CMK (cell line): ENCODE measurements at regions not wholly inside any gene's neighbourhood (a gene's known extent, or its start where the extent isn't known, plus 50 kb on each side); places are given as distances from the start of the nearest gene placed in this dataset.

Source experiments
- DNase-seq: peaks from one replicate; pipeline ENCODE4 v3.0.0-alpha.2; 2010; ENCODE audit warnings: low read depth

DNA sequence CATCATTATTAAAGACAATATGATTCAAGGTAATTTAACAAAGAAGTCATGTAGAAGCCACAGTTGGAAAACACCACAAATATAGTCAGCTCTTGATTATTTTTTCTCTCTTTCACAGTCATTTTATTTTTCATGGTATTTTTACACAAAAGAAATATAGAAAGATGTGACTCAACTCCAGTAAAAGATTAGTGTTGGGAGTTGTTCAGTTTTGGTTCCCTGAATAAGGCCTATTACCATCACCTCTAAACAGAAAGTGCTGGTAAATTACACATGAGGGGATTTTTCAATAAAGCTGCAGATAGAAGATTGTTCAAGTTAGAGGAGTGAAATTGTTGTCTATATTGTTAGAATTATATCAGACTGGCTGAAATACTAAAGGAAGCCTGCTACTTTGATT, 107.0 kb downstream of the DDIT4L start:
- DNase-seq: no peak

DNA sequence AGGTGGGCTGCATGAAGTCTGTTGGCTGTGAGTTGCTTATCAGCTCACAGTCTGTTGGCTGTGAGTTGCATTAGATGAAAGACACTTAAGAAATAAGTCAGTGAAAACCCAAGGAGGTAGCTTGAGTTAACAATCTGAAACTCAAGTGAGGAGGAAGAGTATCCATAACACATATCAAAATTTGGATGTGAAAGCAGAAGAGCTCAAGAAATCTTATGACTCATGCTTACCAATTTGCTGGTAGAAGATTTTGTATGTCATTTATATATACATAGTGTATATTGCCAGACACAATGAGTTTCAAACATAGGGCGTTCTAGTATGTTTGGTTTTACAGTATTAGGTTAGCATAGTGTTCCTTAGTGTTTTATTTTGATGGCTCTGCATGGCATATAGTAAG, 107.4 kb downstream of the DDIT4L start:
- DNase-seq: no peak

DNA sequence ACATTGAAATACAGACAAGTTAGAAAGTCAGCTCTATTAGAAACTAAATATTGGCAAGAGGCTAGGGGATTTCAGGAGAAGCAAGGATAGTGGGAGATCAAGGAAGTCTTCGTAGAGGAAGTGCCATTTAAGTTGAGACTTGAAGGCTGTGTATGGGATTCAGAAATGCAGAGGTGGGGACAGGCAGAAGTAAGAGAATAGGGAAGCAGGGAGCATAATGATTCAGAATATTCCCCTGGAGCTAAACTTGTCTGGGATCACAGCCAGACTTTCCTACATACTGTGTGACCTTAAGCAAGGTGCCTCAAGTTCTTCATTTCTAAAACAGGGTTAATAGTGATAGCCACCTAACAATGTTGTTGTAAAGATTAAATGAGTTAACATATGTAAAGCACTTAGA, 108.8 kb downstream of the DDIT4L start:
- DNase-seq: no peak

DNA sequence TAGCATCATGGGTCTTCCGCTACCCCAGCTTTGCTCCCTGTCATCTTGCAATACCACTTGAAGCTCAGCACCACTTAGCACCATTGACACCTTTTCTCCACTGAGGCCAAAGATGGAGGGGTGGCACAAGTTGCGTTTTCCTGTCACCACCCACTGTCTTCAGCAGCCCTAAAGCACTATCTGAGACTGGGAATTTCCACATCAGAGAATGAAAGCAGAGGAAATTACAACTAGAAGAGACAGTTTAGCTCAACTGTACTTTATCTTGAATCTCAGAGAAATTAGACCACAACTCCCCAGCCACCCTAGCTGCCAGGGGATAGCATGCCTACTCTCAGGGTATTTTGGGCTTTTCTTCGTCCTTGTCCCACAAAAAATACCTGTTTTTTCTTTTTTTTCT, 111.0 kb downstream of the DDIT4L start:
- no peak for DNase-seq

DNA sequence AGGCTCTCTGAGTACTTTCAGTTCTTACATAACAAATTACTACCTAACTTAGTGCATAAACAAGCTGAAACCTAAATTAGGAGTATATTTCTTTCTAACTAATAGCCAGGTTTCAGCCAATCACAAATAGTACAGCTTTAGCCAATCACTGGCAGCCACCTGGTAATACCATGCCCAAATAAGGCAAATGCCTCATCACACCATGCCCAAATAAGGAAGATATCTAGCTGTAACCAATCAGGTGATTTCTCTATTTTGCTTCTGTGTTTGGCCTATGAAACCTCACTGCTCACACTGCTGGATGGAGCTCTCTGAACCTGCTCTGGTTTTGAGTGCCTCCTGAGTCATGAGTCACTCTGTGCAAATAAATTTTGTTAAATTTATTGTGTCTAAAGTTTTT, 113.5 kb downstream of the DDIT4L start:
- DNase-seq: no peak

DNA sequence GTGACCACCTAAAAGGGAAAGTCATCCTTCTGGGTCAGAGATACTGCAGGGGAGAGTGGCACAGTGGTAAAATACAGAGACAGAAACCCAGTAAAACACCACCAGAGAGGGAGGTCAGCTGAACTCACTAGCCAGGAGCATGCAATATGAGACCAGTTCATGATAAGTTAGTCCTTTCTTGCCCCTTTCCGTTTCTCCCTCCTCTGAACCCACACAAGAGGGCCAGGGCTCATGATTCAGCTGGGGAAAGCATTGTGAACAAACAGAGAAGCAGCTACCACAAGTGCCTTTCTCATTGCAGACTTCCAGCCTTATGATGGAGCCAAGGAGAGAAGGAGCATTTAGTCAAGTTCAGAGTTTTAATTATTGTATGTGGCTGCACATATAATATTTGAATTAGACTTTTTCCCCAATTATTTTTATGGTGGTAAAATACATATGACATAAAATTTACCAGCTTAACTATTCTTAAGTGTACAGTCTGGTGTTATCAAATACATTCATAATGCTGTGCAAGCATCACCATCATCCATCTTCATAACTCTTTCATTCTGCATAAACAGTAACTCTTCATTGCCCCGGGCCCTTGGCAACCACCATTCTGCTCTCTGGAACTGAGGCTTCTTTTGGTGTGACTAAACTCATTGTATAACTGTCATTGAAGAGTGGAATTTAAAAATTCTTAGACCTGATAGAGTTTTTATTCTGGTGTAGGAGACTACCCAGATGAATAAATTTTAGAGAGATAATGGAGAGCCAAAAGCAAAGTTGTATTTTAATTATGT, 114.6 kb downstream of the DDIT4L start:
- no peak for DNase-seq

DNA sequence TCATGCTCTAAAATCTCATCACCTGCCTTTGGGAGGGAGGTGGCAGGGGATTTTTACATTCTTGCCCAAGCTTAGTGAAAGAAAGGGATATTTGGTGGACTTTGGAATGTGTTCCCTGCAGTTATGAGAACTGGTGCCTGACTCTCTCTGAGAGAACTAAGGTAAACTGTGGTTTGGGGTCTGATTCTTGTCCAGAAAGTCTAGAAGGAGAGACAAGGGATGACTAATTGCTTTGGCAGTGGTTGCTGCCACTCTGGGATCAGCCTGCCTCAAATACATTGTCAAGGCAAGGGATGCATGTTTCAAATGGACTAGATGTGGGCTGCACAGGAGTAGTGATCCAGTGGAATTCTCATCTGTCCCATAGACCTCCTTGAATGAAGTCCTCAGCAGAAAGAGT, 115.2 kb downstream of the DDIT4L start:
- no peak for DNase-seq

DNA sequence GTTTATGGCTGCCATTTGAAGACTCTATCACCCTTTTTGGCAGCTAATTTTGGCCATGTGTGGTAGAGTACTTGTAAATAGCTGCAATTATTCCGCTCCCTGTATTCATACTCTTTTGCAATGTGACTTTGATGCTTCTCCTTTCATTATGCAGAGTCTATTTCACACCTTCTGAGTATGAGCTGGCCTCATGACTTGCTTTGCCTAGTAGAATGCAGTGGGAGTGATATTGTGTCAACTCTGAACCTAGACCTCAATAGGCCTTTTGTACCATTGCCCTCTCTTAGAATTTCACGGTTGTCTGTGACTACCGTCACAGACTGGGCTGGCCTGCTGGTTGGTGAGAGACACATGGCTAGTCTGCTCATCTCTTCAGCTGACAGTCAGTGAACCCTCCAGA, 118.8 kb downstream of the DDIT4L start:
- no peak for DNase-seq

DNA sequence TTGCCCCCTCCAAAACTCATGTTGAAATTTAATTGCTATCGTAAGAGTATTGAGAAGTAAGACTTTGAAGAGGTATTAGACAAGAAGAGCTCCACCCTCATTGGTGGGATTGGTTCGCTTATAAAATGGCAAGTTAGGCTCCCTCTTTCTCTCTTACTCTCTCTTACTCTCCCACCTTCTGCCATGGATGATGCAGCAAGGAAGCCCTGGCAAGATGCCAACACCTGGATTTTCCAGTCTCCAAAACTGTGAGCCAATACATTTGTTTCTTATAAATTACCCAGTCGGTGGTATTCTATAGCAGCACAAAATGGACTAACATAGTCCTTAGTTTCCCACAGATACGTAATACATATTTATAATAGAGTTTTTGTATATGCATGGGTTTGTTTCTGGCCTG, 119.4 kb downstream of the DDIT4L start:
- DNase-seq: no peak

DNA sequence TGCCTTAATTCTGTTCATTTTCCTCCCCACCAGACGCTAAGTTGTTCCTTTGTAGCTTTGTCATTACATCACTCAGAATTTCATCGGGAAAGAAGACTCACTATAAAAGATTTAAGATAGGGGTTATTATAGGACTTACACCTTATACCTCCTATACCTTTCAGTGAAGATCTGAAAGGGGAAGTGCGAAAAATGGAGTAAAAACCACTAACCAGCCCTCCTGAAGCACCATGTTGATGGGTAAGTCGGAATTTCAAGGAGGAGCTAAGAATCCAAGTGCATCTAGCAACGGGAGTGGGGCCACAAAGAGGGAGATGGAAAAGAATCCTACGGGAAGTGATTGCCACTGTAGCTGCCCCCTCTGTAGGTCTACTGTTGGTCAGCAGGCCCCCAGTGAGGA, 119.1 kb upstream of the H2AZ1 start:
- no peak for DNase-seq

DNA sequence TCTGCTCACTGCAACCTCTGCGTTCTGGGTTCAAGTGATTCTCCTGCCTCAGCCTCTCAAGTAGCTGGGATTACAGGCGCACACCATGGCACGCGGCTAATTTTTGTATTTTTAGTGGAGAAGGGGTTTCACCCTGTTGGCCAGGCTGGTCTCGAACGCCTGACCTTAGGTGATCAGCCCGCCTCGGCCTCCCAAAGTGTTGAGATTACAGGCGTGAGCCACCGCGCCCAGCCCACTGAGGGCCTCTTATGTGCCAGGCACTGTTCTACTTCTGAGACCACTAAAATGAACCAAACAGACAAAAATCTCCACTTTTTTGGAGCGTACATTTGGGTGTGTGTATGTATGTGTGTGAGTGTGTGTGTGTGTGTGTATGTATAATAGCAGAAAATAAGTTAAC, 117.2 kb upstream of the H2AZ1 start:
- DNase-seq: no peak

DNA sequence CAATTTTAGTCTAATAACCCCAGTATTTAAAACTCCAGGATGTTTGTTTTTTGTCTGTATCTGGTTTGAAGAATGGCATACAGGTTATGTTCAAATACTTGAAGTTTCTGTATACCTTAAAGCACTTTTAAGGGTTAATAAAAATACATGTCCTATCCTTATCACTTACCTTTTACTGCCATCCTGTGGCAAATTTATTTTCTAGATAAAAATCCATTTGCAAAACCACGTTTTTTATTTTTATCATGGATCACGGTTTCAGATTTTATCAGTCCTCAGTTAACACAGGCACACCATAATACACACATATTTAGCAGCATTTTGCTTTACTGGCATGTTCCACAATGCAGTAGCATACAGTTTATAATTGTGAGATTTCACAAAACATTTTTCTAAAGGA, 113.3 kb upstream of the H2AZ1 start:
- no peak for DNase-seq

DNA sequence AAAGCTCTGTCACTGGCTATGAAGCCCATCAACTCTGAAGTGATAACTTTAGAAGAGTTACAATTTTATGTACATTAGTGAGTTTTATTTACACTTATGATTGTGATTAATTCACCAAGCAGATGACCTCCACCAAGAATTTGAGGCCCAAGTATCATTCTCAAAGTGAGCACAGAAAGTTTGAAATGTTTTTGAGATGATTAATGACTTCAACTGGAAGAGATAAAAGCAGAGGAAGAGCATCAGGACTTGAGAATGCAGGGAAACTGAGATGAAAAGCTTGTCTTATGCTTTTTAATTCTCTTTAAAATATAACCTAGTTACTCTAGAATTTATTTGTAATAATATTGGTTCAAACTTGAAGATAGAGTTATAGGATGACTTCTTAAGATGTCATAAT, 112.8 kb upstream of the H2AZ1 start:
- DNase-seq: no peak

DNA sequence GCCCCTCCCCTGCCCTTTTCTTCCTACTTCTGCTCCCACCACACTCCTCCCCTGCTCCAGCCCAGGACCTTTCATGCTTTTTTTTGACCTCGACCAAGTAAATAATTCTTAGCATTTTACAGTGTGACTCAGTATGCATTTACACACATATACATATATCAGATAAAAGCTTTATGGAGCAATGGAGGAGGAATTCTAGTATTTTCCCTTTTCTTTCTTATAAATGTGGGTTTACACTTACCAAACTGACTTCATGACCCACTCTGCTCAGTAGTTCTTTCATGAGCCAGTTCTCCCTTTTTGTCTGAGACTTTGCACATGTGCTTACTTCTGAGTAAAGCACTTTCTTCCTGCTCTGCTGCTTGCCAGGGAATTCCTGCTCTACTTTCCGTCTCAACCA, 111.8 kb upstream of the H2AZ1 start:
- DNase-seq: no peak

DNA sequence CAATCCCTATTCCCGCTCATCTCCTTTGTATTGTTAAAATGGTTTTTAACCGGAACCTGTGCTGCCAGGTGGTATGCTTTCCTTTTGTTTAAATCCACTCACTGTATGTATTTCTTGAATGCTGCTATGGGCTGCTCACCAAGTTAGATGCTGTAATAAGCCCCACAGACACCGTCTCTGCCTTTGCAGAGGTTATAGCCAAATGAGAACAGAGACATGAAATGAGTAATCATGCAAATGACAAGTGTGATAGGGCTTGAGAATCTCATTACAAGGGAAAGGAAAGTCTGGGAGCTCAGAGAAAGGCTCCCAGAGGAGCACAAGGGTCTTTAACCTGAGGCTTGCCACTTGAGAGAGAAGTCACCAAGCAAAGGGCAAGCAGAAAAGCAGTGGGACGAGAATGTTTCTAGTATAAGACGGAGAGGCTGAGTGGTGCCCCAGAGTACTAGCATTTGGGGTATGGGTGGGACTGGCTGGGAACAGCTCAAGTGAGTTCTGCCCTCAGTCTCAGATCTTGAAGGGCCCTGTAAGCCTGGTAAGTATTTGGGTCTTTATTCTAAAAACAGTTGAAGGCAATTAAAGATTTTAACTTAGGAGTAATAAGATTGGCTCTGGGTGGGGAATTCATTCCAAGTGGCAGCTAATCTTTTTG, 110.8 kb upstream of the H2AZ1 start:
- no peak for DNase-seq

DNA sequence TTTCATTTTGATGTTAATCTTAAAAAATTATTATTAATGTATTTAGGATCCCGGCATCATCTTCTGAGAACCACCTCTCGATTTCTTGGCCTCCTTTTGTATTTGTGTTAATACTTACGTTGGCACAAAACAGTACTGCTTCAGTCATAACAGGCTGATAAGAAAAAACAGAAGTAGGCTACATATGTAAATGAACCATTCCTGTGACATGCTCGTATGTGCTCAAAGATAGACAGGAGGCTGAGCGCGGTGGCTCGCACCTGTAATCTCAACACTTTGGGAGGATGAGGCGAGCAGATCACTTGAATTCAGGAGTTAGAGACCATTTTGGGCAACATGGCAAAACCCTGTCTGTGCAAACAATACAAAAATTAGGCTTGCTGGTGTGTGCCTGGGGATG, 109.4 kb upstream of the H2AZ1 start:
- DNase-seq: no peak

DNA sequence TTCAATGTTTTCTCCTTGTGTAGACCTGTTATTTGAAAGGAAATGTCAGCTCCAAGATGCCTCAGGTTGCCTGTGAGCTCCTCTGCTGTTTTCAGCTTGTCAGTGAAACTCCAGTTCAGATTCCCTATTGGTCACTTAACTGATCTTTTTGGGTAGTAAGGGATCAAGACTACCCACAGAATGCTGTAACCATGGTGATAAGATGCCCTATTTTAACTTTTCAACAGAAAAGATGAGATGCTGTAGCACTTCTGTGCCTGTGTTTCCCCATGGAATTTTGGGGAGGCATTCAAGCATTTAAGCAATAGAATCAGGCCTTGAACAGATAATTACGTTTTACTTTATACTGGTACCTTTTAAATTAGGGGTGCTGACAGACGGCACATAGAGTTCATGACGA, 106.6 kb upstream of the H2AZ1 start:
- no peak for DNase-seq

DNA sequence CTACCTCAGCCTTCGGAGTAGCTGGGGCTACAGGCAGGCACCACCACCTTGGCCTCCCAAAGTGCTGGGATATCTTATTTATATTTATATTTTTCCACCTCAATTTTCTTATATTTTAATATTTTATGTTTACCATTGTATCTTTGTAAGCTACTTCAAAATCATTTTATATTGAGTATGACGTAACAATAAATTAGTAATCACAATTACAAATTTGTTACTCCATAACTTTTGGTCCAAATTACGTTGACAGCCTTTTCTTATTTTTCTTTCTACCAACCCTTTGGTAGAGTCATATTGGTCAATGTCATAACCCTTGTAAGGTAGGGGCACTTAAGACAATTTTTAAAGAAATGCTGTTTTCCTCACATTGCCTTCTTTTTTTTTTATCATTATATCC, 104.0 kb upstream of the H2AZ1 start:
- DNase-seq: no peak

DNA sequence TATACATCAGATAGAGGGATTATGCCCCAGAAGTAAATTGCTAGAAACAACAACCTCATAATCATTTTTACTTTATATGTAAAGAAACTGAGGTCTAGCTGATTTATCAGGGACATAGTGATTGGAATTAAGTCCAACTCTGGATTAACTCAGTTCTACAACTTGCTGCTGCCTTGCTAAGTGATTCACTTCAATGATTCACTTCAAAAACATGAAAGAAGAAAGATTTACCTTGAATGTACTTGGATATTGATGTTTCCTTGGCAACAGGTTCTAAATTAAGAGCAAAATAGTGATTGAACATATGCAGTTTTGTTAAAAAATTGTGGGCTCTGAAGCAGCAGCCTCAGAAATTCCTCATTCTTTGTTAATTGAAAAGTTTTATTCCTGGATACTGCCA, 99.8 kb upstream of the H2AZ1 start:
- no peak for DNase-seq

DNA sequence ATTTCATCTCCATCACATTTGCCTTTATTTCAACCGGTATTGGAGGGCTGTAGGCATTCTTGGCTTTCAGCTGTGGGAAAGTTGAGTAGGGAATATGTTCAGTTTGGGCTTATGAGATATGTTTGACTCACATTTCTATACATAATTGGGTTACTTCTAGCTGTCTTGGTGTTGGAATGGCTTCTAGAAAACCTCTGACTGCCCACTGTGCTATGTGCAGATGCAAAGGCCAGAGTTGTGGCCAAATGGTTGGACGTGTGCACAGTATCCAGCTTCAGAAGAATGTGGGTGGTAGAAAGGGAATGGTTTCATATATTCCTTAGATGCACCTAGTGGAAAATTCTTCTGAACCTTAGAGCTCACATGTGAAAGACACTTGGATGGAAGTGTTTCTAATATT, 92.6 kb upstream of the H2AZ1 start:
- DNase-seq: no peak

DNA sequence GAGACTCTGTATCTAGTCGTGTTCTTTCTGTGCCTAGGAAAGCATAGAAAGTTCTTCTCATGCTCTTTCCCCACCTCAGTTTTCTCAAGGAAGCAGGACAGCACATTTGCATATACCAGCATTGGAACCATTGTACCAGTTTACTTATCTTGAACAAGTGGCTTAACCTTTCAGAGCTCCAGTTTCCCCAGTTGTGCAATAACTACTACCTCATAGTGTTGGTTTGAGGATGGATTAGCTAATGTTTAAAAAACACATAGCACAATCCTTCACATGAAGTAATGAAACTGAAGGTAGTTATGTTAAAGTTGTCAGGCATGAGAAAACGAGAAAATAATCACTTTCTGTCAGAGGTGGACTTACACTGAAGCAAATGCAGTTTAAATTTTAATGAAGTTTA, 92.2 kb upstream of the H2AZ1 start:
- DNase-seq: no peak

DNA sequence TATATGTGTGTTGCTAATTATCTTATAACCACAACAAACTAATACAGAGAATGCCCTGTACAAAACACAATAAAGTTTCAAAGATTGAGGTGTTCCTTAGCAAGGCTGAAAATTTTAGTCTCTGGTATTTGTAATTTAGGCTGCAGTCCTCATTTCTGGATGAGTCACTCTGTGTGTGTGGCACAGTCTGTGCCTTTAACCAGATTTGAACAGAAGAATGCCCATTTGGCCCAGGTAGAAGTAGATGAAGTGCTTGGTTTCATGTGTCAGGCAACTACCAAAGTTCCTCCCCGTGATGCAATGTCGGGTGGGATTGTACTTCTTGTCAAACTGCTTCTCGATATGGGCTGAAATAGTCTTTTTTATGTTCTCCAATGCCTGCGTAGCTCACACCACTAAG, 91.6 kb upstream of the H2AZ1 start:
- DNase-seq: no peak

DNA sequence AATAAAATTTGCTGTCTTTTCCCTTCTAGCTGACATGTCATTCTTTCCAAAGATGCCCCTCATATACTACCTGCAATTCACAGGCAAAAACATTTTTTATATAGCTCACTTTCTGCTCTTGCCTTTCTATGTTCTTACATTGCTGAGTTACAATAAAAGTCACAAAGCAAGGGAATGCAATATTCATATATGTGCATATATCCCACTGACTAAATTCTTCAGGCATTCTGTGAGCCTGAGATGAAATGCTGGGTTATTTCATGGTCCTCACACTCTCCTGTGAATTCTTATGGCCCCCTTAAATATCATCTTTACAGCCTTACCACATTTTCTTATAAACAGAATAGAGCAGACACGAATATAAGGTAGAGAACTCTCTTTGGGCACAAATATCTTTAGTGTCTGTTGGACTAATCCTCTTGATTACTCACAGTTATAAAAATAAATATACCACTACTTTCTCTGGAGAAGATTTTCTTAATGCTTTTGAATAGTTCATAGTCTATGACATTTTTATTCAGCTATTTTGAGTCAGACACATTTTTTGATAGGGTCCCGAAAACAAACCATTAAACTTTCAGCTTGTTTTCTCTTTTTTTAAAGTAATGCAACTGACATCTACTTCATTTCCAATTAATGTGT, 84.1 kb upstream of the H2AZ1 start:
- no peak for DNase-seq

DNA sequence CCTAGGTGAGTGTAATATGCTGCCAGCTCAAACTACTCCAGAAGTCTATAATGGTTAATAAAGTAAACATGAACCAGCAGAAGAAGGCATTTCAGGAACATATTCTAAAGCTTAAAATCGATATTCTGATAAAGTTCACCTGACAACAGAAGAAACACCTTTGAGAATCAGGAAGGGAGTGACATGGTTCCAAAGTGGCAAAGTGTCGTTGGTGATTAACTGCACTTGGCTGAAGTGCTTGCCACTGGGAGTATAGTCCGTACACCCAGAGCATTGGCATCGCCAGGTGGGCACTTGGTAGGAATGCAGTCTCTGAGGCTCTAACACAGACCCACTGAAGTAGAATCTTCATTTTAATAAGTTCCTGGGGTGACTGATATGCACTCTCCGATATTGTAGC, 76.0 kb upstream of the H2AZ1 start:
- DNase-seq: no peak
